DND-41 (cell line): ENCODE measurements at regions not wholly inside any gene's neighbourhood (a gene's known extent, or its start where the extent isn't known, plus 50 kb on each side); places are given as distances from the start of the nearest gene placed in this dataset.
"Not testable (repeated sequence)": the region's sequence is repeated elsewhere in the genome, so short reads cannot be mapped to it uniquely, and the experiment has no call there.

Source experiments
- ATAC-seq: fragments of 200-7000 bp; cut with Tn5 transposase; 3 replicates; pipeline ENCODE4 v1.9.1; 2021; ENCODE audit warnings: low read depth; ENCODE audit not compliant: insufficient read depth
- DNase-seq: peaks from one replicate; pipeline ENCODE4 v3.0.0-alpha.2; 2020
- H2AFZ ChIP-seq: 2 replicates; pipeline ENCODE4 v1.6.0; 2012; ENCODE audit warnings: low read depth, low read length
- H3K27ac ChIP-seq: 2 replicates; pipeline ENCODE4 v1.5.1; 2012; ENCODE audit warnings: low read length, inconsistent platforms
- H3K27me3 ChIP-seq: fragments of 200-600 bp; sonication (generic); 2 replicates; pipeline ENCODE4 v1.6.0; 2012; ENCODE audit warnings: low read length, mild to moderate bottlenecking, inconsistent platforms; ENCODE audit not compliant: insufficient read depth, poor library complexity
- H3K36me3 ChIP-seq: 2 replicates; pipeline ENCODE4 v1.5.1; 2012; ENCODE audit warnings: low read length, inconsistent platforms; ENCODE audit not compliant: insufficient read depth
- H3K4me1 ChIP-seq: 2 replicates; pipeline ENCODE4 v1.5.1; 2012; ENCODE audit warnings: mild to moderate bottlenecking, low read length; ENCODE audit not compliant: insufficient read depth
- H3K4me2 ChIP-seq: 2 replicates; pipeline ENCODE4 v1.6.0; 2012; ENCODE audit warnings: mild to moderate bottlenecking, moderate library complexity, low read length, inconsistent platforms; ENCODE audit not compliant: insufficient read depth
- H3K4me3 ChIP-seq, 2 experiments: fragments of 200-600 bp in 1 of 2; shearing (Covaris generic) in 1 of 2; 2 replicates each; pipeline ENCODE4 v1.5.1; 2012 to 2016; ENCODE audit warnings: inconsistent platforms in 2 of 2, low read length in 2 of 2, mild to moderate bottlenecking in 2 of 2, low read depth in 1 of 2, moderate library complexity in 1 of 2
- H3K79me2 ChIP-seq: 2 replicates; pipeline ENCODE4 v1.6.0; 2012; ENCODE audit warnings: low read length, inconsistent platforms; ENCODE audit not compliant: insufficient read depth
- H3K9ac ChIP-seq: 2 replicates; pipeline ENCODE4 v1.6.0; 2012; ENCODE audit warnings: low read depth, mild to moderate bottlenecking, inconsistent platforms, low read length, moderate library complexity
- H3K9me3 ChIP-seq: 2 replicates; pipeline ENCODE4 v1.5.1; 2012; ENCODE audit warnings: low read length, moderate library complexity, mild to moderate bottlenecking, inconsistent platforms; ENCODE audit not compliant: insufficient read depth, severe bottlenecking
- H4K20me1 ChIP-seq: 2 replicates; pipeline ENCODE4 v1.6.0; 2012; ENCODE audit warnings: low read length; ENCODE audit not compliant: insufficient read depth
- CTCF ChIP-seq: IDR thresholded peaks from 2 replicates; pipeline ENCODE4 v1.5.1; 2012; ENCODE audit warnings: borderline replicate concordance, low read length, moderate library complexity, mild to moderate bottlenecking; ENCODE audit not compliant: poor library complexity, severe bottlenecking; ENCODE audit errors: extremely low read depth
- EZH2 ChIP-seq: IDR thresholded peaks from 3 replicates; pipeline ENCODE4 v1.6.1; 2012; ENCODE audit warnings: borderline replicate concordance, low read depth, mild to moderate bottlenecking, moderate library complexity, low read length, inconsistent platforms; ENCODE audit not compliant: severe bottlenecking

GRCh38 chr17:52604105-52604504, 445.6 kb upstream of the CA10 start:
- Histone ChIP-seq H3K4me1 (no peaks in the 10 kb centered on the region), H4K20me1 (no peaks in the 10 kb centered on the region), H3K79me2 (no peaks in the 10 kb centered on the region), H3K4me2 (no peak overlapping the region), H3K9ac (no peak overlapping the region), H3K36me3 (no peaks in the 10 kb centered on the region), H3K9me3 (no peaks in the 10 kb centered on the region), H3K27ac (no peak overlapping the region), H2AFZ (no peak overlapping the region), H3K4me3 (no peak overlapping the region), H3K27me3 (no peaks in the 10 kb centered on the region)
- ATAC-seq (no peak), DNase-seq (no peak)
- TF ChIP-seq CTCF (no peak), EZH2 (no peak)

GRCh38 chr17:52597452-52598215, 439.1 kb upstream of the CA10 start:
- H3K4me3 ChIP-seq, H3K4me1 ChIP-seq, H3K27ac ChIP-seq, H3K9ac ChIP-seq, H3K79me2 ChIP-seq, H2AFZ ChIP-seq, DNase-seq, ATAC-seq, H3K9me3 ChIP-seq, H3K36me3 ChIP-seq, H3K4me2 ChIP-seq, H3K27me3 ChIP-seq, H4K20me1 ChIP-seq: not testable (repeated sequence)

GRCh38 chr17:52594516-52594915, 436.0 kb upstream of the CA10 start:
- Histone ChIP-seq H2AFZ (no peak overlapping the region), H3K9me3 (no peaks in the 10 kb centered on the region), H3K79me2 (no peaks in the 10 kb centered on the region), H3K9ac (no peak overlapping the region), H3K27me3 (no peaks in the 10 kb centered on the region), H3K27ac (no peak overlapping the region), H3K4me3 (no peak overlapping the region), H3K36me3 (no peaks in the 10 kb centered on the region), H3K4me1 (no peaks in the 10 kb centered on the region), H4K20me1 (no peaks in the 10 kb centered on the region), H3K4me2 (no peak overlapping the region)
- TF ChIP-seq EZH2 (no peak), CTCF (no peak)
- DNase-seq = no peak
- no peak for ATAC-seq

- Histone ChIP-seq H3K4me3 (no peak overlapping the region), H3K79me2 (no peaks in the 10 kb centered on the region), H3K27ac (no peak overlapping the region), H3K36me3 (no peaks in the 10 kb centered on the region), H4K20me1 (no peaks in the 10 kb centered on the region), H2AFZ (no peak overlapping the region), H3K4me1 (no peaks in the 10 kb centered on the region), H3K27me3 (no peaks in the 10 kb centered on the region), H3K4me2 (no peak overlapping the region), H3K9ac (no peak overlapping the region), H3K9me3 (no peaks in the 10 kb centered on the region)
- DNase-seq (no peak), ATAC-seq (no peak)
- TF ChIP-seq EZH2 (no peak), CTCF (no peak)
These were observed 388.5 kb upstream of the CA10 start for GRCh38 chr17:52546990-52547389.
